HG02970 (cell line): ENCODE measurements at regions not wholly inside any gene's neighbourhood (a gene's known extent, or its start where the extent isn't known, plus 50 kb on each side); places are given as distances from the start of the nearest gene placed in this dataset.

ENCODE experiments used
- ATAC-seq: cut with Tn5 transposase; IDR thresholded peaks from one replicate; pipeline ENCODE4 v1.9.1; 2021; ENCODE audit warnings: mild to moderate bottlenecking, moderate library complexity, moderate number of reproducible peaks; ENCODE audit not compliant: unreplicated experiment, low FRiP score

DNA sequence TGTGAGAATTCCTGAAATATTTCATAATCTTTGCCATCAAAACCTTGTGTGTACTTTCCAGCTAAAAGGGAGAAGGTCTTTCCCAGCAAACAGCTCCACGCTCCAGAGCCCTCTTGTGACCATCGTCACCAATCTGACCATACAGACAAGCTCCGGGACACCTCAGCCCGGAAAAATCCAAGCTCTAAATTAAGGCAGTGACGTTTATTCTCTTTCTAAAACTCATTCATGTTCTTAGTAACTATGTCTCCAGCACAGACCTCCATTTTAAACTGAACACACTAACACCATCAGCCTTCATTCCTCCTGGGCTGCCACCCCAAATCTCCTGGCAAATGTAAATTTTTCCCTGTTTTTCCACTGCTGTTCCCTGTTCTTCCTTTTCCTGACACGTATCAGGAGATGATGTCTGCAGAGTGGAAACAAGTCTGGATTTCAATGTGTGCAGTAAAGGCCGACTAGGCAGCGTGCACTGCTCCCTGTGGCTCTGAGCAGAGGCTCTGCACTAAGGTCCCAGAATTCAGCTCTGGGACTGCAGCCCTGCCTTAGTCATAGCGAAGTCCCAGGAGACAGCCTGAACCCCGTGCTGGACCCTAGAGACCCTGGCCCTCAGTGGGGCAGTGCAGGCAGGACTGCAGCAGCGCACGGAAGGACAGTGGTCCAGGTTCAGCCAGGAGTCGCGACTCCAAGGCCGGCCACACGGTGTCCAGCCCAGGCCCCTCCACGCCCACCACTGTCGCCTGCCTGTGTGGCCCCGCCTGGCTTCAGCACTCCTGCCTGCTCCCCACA lies 452.5 kb upstream of the SALL3 start:
- no peak for ATAC-seq

DNA sequence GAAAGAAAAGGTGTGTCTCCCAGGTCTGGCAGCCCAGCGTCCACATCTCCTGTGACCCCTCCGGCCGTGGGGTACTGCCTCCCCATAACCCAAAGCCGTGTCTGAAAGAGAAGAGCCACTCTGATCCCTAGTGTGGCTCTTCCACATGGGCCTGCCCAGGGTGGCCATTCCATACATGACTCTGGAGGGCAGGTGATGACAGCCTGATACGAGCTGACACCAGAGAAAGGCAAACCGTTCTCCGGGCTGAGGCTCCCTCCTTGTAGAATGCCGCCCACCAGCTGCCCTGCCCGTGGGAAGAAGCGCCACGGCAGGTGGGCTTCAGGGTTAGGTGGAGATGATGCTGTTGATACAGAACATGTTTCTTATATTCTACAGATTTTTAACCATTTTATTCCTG lies 451.6 kb upstream of the SALL3 start:
- ATAC-seq, result no peak

DNA sequence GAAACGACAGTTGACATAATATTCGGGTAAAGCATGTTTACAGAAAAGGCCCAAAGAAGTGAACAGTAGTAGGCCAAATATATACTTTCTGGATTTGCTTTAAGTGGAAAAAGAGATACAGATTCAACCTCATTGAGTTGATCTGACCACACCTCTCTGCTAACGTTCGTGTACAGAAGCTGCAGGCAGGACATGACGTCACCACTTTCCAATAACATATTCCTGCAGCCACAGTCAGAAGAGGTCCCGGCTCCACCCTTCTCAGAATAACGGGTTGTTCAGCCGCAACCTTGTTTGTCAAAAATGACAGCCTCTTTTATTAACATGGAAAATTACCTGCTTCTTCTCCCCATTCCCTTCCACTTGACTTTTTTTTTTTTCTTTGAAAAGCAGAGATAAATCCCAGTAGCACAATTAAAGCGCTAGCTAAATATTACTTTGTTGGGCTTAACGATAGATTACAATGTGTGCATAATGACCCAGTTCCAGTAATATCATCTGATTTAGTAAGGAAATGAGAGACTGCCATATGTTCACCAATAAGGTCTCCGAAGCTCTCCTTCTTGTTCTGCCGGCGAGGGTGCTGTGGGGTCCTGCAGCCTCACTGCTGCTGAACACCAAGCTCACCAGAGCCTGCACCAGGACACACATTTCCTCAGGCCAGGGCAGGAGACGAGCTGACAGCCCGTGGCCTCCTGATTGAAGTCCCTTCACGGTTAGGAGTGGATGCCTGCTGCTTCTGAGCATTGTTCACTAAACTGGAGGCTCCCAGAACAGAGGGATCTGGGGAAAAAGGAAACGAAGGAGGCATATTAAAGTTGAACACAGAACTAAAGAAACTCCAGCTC lies 451.0 kb upstream of the SALL3 start:
- no peak for ATAC-seq

DNA sequence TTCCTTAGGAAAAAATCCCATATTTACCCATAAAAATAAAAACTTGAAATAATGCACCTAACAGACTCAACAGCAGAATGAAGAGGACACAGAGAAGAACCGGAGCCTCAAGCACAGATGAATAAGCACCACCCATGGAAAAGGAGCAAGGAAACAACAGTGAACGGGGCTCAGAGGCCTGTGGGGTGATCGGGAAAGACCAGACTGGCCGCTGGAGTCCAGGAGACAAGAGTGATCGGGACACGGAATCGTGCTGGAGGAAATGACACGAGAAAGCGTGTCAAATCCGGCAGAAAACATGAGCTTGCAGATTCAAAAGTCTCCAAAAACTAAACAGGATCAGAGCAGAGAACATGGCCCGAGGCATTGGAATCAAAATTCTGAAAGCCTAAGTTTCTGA lies 448.0 kb upstream of the SALL3 start:
- ATAC-seq, result no peak

DNA sequence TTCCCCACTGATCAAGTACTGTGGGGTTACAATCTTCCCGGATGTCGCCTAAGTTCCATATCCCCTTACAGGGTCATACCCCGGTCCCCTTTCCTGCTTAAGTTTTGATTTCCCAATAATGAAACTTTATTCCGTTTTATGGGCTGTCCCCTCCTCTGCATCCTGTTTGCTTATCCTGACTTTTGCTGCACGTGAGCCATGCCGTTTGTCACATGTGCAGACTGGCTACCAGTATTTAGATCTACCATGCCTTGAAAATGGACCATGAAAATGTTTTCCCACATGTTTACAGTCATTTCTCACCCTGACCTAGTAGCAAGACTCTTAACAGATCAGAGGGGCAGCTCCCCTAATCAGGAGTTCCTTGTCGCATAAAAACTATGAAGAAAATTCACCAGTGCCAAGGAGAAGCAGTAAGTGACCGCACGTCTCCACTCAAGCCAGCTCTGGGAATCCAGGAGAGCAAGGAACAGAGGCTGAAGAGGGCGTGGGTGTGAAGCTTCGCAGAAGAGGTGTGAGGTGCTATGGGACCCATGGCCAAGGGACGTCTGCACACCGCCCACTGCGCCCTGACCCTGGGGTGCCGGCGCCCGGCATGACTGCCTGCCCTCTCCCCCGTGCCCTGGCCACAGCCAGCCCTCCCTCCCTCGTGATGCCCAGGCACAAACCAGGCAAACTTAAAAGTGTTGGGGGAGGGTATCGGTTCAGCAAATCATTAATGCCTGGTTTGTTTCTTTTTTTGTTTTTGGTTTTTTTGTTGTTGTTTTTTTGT lies 440.8 kb upstream of the SALL3 start:
- ATAC-seq, result no peak

DNA sequence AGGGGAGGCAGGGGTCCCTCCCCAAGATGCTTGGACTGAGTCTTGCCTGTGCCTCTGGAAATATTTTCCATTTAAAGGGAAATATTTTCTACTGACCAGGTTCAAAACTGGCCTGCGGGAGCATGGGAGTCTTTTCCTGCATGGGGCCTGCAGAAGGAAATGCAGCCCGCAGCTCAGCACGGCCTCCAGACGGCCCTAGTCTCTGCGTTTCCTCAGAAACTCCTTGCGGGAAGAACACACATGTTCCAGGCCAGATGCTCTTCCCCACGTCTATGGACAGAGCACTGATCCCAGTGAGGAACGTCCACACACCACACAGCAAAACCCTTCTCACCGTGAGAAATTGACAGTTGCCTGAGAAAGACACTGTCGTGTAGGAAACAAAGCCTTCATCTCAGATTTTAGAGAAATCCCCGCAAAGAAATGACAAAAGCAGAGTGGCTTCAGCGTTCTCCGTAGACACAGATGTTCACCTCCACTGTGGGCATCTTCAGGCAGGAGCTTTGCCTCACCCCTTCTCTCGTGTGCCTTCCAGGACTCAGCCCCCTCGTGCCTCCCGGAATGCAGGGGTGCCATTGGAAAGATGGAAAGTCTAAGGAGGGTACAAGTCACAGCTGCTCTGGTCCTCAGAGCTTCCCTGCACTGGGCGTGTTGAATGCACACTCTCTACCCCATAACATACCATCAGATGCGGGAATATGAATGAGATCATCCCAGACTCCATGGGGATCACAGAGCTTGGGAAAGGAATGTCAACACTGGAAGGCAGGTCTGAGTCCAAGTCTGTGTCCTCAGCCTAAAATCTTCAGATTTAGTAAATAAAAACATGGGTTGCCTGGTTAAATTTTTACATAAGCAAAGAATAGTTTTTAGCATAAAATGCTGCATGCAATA lies 438.7 kb upstream of the SALL3 start:
- no peak for ATAC-seq

DNA sequence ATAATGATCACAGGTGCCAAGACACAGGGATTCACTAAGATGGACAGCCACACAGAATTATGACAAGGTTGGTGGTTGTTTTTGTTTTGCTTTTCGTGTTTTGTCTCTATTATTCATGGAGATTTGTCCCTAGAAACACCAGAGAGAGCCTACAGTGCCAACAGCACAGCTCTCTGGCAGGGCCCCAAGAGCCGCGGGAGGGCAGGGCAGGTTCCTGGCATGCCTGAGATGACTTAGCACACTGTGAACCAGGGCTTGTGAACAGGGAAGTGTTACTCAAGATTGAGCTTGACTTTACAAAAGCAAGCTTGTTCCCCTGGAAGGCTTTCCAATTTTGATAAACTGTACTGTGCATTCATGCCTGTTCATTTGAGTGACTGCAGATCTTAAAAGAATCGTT lies 437.4 kb upstream of the SALL3 start:
- ATAC-seq, result no peak

DNA sequence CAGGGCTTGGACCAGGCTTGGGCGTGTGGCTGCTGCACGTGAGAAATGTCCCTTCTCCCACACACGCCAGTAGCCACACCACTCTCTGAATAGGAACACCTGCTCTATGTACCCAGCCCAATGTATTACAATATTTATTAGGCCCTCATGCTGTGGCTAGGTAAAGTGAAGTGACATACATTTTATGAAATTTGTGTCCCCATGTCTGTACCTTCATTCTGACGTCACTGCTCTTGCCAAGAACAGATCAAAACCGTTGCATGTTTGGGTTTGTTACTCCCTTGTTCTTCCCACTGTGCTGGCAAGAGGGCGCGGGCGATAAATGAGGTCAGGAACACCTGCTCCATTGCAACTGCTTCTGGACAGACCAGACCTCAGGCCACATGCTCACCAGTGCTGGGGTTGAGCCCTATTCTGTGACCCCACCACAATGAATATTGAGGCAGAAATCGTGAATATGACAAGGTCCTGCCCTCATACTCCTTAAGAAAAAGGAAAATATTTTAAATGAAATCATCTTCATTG lies 436.4 kb upstream of the SALL3 start:
- no peak for ATAC-seq

DNA sequence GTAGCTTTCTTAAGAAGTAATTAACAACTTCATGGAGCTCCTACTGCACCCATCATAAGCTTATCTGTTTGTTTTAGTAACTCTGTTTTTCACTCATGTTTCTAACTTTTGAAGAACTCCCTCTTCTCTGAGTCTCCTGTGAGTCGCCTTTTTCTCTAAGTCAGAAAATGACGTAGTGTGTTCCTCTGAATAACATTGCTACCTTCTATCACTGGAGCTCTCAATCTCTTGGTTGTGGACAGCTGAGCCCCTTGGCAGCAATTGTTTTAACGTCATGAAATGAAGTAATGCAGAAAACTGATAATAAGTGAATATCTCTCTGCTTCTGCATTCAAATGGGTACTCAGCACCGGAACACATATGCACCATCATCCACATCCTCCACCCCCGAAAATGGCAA lies 433.3 kb upstream of the SALL3 start:
- ATAC-seq, result no peak

DNA sequence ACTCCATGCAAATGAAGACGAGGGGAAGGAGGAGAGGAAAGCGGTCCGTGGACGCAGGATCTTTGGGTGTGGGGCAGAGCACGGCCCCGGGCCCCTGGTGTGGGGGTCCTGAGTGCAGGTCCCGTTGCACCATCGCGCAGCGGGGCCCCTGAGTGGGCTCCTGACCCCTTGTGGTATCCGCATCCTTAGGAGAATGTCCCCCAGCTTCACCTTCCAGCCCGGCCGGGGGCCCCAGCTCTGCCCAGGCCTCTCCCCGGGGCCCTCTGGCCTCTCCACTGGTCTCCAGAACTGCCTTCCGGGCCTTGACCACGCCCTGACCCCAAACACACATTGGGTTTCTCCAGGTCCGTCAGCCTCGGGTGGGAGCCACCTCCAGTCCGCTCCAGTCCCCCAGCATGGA lies 431.8 kb upstream of the SALL3 start:
- no peak for ATAC-seq

DNA sequence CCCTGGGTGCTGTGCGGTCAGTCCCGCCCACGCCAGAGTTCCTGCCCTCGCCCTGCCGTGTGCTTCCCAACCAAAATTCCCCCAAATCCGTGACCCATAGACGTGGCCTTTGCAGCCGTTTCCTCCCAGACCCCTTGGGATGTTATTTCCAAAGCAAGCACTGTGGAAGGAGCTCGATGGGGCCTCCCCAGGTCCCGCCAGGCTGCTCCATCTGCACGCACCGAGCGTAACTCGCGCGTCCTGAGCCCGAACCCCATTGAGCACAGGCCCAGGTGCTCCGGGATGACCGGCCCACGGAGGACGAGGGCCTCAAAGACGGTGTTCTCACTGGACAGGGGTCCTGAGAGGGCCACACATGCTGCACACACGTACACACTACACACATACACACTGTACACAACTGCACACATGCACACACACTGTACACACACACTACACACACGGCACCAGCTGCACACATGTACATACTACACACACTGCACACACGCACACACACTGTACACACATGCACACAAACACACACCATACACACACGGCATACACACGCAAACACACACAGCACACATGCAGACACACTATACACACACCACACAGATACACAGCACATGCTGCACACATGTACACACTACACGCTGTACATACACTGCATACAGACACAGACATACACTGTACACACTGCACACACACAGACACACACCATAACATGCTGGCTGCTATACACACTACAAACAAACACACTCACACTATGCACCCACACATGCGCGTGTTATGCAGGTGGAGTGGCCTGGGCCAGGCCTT lies 431.2 kb upstream of the SALL3 start:
- ATAC-seq, result no peak

DNA sequence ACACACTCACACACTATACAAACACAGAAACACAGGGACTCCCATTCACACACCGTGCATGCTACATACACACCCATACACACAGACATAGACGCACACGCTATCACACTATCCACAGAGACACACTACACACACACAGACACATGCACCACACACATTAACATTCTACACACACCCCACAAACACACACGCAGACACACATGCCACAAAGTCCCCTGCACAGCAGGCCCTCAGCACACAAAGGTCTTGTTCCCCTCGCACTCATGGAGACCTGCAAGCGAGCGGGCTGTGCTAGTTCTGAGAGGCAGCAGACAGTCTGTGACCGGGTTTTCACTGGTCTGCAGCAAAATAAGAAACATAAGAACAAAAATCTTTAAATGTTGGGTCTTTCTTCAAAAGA lies 429.6 kb upstream of the SALL3 start:
- ATAC-seq, result no peak

DNA sequence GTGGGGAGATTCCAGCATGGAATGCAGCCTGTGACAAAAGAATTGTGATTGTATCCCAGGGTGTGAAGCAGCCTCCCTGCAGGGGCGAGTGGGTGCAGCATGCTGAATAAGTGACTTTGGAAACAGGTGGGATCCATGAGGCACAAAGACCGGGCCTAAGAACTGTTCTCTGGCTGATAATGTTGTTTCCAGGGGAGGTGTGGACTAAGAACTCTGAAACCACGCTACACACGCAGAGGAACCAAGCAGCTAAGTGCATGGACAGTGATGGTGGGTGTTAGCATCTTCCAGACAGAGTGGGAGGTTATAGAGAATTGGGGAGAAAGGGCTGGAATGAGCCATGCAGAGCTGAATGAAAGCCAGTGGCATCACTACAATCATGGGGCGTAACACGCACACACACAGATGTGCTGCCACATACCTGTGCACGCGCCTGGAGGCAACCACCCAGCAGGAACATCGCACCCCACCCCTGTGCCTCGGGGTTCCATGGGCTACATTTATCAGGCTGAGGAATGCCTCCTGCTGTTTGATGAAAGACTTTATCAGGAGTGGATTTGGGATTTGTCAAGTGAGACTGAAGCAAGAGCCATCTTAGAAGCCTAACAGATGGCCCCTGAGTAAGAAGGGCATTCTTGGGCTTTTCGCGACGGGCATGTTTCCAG lies 424.5 kb upstream of the SALL3 start:
- ATAC-seq, result no peak

DNA sequence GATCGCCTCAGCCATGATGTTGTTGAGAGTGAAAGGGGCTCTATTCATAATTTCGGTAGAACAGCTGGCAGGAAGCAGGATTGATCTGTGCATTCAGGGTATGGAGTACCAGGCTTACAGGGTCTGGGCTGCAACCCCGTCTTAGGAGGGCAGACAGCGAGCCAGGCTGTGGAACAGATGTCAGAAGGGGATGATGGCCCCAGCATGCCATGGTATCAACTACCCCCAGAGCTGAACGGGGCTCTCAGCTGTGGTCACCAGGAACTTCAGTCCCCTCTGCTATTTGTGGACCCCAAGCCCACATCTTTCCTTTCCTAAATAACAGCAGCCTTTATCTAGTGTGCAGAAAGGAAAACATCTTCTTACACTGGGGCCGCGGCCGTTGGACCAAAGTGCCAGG lies 422.2 kb upstream of the SALL3 start:
- no peak for ATAC-seq

DNA sequence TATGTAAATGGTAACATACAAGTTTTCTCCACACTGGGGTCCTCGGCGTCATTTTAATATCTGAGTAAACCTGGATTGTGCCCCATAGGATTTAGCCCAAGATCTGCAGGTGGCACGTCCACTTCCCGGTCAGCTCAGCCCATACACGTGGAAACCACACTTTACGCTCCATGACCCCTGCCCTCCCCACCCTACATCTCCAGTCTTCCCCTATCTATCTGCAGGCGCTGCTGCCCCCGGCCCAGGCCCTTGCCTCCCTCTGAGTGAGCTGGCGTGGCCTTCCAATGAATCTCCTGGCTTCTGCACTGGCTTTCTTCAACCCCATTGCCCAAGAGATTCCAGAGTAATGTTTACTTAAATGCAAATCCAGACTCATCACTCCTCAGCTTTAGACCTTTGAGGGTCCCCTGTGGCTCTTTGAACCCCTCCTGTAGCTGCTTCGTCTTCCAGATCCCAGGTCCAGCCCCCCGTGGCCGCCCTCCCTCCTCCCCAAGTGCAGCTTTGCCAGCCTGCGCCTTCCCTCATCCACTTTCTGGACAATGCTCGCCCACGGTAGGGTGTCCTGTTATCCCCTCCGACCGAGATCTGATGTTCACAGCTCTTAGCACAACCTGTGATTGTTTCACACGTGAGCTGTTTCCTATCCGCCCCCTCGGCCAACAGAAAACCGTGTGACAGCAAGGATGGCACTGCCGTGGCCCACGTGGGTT lies 421.4 kb upstream of the SALL3 start:
- no peak for ATAC-seq

DNA sequence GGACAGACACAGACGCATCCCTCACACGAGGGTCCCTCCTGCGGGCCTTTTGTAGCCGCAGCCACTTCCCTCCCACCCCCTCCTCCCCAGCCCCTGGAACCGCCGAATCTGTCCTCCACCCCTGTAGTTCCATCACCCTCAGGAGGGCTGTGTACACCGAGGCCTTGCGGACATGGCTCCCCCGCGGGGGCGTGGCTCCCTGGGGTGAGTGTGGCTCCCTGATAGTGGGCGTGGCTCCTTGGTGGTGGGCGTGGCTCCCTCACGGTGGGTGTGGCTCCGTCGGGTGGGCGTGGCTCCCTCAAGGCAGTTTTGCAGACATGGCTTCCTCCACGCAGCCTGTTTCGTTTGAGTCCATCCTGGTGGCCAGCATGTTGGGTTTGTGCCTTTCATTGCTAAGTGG lies 420.7 kb upstream of the SALL3 start:
- no peak for ATAC-seq

DNA sequence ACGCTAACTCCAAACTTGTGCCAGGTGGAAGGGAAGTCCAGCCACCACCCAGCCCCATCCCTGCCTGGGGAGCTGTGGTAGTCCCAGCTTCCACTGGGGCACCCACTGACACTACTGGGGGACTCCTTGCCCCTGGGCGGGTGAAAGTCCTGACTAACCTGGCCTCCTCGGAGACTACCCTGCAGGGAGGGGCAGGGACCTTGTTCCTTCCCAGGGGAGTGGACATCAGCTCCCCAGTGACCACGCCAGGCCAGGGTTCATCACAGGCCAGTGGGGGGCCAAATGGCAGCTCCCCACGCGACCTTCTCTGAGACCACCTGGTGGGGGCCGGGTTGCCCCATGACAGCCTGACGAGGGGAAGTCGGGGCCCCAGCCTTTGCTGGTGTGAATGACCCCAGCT lies 420.0 kb upstream of the SALL3 start:
- no peak for ATAC-seq
